Tibial nerve (tissue), 4 donors: ENCODE measurements at regions not wholly inside any gene's neighbourhood (a gene's known extent, or its start where the extent isn't known, plus 50 kb on each side); places are given as distances from the start of the nearest gene placed in this dataset.

Experiments
- DNase-seq, 2 donors: peaks; one replicate each; pipeline ENCODE4 v3.0.0-alpha.2; 2019; ENCODE audit warnings: low spot score in 2 of 2
- H3K27ac ChIP-seq, 4 donors: fragments of 200-600 bp; sonication (generic) in 3 of 4; one replicate each; pipeline ENCODE4 v1.5.1; 2017 to 2019; ENCODE audit warnings: mild to moderate bottlenecking in 1 of 4
- H3K27me3 ChIP-seq, 2 donors: fragments of 200-600 bp; sonication (generic) in 1 of 2; one replicate each; pipeline versions ENCODE4 v1.5.1 to v1.6.0; 2017 to 2019
- H3K36me3 ChIP-seq, 3 donors: fragments of 200-600 bp; sonication (generic); one replicate each; pipeline ENCODE4 v1.5.1; 2018 to 2019
- H3K4me1 ChIP-seq, 4 donors: fragments of 200-600 bp; sonication (generic) in 3 of 4; one replicate each; pipeline ENCODE4 v1.5.1; 2017 to 2019
- H3K4me3 ChIP-seq, 4 donors: fragments of 200-600 bp; sonication (generic) in 3 of 4; one replicate each; pipeline ENCODE4 v1.5.1; 2017 to 2019; ENCODE audit warnings: mild to moderate bottlenecking in 1 of 4, moderate library complexity in 1 of 4
- H3K9me3 ChIP-seq, 4 donors: fragments of 200-600 bp; sonication (generic) in 3 of 4; one replicate each; pipeline ENCODE4 v1.5.1; 2017 to 2019
- EP300 ChIP-seq, 2 donors: sonication (generic); formaldehyde crosslinking; IDR thresholded peaks; one replicate each; pipeline ENCODE4 v1.6.1; 2017; ENCODE audit warnings: antibody characterized with exemption in 2 of 2, mild to moderate bottlenecking in 1 of 2
- POLR2A ChIP-seq, 2 donors: fragments of 450-650 bp; IDR thresholded peaks; one replicate each; pipeline ENCODE4 v1.6.1; 2017; ENCODE audit warnings: antibody characterized with exemption in 2 of 2, mild to moderate bottlenecking in 2 of 2, moderate library complexity in 2 of 2
- WGBS, 2 donors: methylation state at CpG; one replicate each; pipeline ENCODE4 v1.1.5; 2018; 5-methylcytosine and 5-hydroxymethylcytosine counted together
- TF ChIP-seq, protein P1 (sequence below), 5 experiments: fragments of 200-600 bp in 3 of 5; fragments of 450-650 bp in 2 of 5; sonication (generic) in 3 of 5; IDR thresholded peaks; one replicate each; pipeline ENCODE4 v1.5.1; 2016 to 2019; ENCODE audit warnings: antibody characterized with exemption in 5 of 5, mild to moderate bottlenecking in 3 of 5, moderate library complexity in 2 of 5

DNA sequence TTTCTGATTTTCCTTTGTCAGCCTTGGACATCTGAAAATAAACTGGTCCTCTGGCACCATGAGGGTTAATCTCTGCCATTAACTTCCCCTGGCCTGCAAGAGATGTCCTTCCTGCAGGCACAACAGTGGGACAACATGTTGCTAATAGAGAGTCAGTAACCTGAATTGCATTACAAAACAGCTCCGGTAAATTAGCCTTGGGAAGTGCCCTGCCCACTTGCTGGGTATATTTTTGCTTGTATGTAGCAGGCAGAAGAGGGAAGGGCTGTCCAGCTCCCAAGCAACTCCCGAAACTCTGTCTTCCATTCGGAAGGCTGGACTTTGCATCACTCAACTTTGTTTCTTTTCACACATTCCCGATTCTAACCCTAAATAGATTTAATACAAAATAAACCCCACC is 104.4 kb upstream of the ATP8B1 start:
- DNase-seq = no peak
- Histone ChIP-seq H3K4me1 (no peaks in the 10 kb centered on the region), H3K36me3 (no peaks in the 10 kb centered on the region), H3K27ac (no peak overlapping the region), H3K27me3 (no peaks in the 10 kb centered on the region), H3K9me3 (no peaks in the 10 kb centered on the region), H3K4me3 (no peak overlapping the region)
- no peak for TF ChIP-seq EP300 (IDR thresholded peaks at IDR 0.05)
- no peak for TF ChIP-seq POLR2A (IDR thresholded peaks at IDR 0.05)
- TF ChIP-seq, protein P1, sequence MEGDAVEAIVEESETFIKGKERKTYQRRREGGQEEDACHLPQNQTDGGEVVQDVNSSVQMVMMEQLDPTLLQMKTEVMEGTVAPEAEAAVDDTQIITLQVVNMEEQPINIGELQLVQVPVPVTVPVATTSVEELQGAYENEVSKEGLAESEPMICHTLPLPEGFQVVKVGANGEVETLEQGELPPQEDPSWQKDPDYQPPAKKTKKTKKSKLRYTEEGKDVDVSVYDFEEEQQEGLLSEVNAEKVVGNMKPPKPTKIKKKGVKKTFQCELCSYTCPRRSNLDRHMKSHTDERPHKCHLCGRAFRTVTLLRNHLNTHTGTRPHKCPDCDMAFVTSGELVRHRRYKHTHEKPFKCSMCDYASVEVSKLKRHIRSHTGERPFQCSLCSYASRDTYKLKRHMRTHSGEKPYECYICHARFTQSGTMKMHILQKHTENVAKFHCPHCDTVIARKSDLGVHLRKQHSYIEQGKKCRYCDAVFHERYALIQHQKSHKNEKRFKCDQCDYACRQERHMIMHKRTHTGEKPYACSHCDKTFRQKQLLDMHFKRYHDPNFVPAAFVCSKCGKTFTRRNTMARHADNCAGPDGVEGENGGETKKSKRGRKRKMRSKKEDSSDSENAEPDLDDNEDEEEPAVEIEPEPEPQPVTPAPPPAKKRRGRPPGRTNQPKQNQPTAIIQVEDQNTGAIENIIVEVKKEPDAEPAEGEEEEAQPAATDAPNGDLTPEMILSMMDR (IDR thresholded peaks at IDR 0.05) = no peak
- 69 to 72% methylated on average over 4 of the region's 4 CpGs for WGBS, 2 donors

DNA sequence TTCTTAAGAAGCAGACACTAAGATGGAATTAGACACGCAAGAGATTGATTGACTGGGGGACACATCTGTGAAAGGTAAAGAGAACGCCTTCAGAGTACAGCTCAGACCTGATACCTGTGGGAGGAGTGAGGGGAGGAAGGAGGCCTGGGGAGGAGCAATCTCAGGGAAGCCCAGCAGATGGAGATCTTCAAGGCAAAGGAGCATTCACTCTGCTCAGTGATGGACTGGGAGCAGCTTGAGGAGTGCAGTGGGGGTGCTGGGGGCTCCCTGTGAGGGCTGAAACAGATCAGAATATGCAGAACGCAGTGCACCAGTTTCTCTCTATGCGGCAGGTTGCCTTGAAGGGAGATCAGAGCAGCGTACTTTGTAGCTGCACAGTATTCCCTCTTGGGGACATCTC is 103.7 kb upstream of the ATP8B1 start:
- 77 to 92% methylated on average over 5 of the region's 5 CpGs for WGBS, 2 donors

DNA sequence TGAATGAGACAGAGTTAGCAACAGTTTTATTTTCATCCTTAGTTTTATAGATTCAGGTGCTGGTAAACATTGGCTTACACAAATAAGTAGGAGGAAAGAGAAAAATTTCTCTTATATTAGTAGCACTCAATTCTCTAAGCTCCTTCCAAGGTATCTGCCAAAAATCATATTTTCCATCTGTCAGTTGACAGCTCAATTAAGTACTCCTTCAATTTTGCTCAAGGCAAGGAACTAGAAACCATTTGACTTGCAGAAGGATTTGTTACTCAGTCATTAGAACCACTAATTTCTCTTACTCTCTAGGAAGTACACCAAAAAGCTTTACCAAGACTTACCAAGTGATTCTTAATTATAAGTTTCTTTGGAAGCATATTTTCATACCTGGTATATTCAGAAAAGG is 101.4 kb upstream of the ATP8B1 start:
- no peak for TF ChIP-seq POLR2A (IDR thresholded peaks at IDR 0.05)
- TF ChIP-seq, protein P1 (IDR thresholded peaks at IDR 0.05) = no peak
- no peak for TF ChIP-seq EP300 (IDR thresholded peaks at IDR 0.05)
- no peak overlapping the region for H3K4me3 ChIP-seq
- H3K36me3 ChIP-seq = no peaks in the 10 kb centered on the region
- H3K9me3 ChIP-seq = no peaks in the 10 kb centered on the region
- no peak overlapping the region for H3K27ac ChIP-seq
- no peaks in the 10 kb centered on the region for H3K27me3 ChIP-seq
- H3K4me1 ChIP-seq = no peaks in the 10 kb centered on the region
- no peak for DNase-seq

More for the DNA sequence above, 103.7 kb upstream of the ATP8B1 start:
- Histone ChIP-seq H3K27me3 (no peaks in the 10 kb centered on the region), H3K4me3 (no peak overlapping the region), H3K36me3 (no peaks in the 10 kb centered on the region), H3K4me1 (no peaks in the 10 kb centered on the region), H3K9me3 (no peaks in the 10 kb centered on the region), H3K27ac (no peak overlapping the region)
- no peak for DNase-seq
- TF ChIP-seq, protein P1 (IDR thresholded peaks at IDR 0.05) = no peak
- TF ChIP-seq POLR2A (IDR thresholded peaks at IDR 0.05) (no peak), EP300 (IDR thresholded peaks at IDR 0.05) (no peak)

DNA sequence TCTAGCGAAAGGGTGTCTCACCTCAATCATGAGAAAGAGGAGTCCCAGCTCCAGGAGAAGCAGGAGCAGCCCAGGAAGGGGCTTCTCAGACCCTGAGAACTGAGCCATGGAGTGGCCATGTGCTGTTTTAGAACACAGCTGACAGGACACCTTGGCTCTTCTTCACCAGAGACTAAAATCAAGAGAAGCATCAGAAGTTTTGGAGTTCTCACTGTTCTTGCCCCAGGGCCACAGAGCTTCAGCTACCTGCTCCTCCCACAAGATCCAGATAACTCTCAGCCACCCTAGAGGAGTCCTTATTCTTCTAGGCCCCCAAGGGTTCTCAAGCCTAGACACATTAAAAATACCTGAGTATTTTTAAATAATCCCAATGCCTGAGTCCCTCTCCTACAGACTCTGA is 99.6 kb upstream of the ATP8B1 start:
- 93 to 96% methylated on average over 1 of the region's 1 CpG for WGBS, 2 donors

DNA sequence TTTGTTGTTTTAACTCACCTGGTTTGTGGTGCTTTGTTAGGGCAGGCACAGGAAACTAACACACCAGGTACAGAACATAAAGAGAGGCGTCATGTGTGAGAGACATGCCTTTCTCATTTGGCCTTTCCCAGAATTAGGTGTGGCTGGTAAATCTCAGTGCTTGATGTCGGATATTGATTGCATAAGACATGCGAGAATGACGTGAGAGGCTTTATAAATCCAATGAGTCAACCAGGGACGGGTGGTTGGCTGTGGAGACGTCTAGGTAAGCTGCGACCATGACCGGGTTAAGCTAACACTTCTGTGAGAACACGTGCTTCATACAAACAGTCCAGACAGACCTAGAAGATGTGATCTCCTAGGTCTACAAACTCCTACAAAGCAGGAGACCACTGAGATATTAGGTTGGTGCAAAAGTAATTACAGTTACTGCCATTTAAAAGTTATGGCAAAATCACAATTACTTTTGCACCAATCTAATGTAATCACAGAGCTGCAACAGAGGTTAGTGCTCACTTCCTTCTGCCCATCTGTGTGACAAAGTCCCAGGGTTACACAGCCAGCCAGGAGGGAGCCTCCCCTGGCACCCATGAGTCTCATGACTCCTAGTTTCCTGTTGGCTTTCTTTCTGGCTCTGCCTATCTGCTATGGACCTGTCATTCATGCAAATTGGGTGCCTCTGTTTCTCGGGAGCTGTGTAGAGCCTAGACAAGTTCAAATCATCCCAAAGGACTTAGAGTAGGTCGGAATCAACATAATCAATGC is 98.9 kb upstream of the ATP8B1 start:
- Histone ChIP-seq H3K9me3 (no peaks in the 10 kb centered on the region), H3K27me3 (no peaks in the 10 kb centered on the region), H3K27ac (no peak overlapping the region), H3K36me3 (no peaks in the 10 kb centered on the region), H3K4me3 (no peak overlapping the region), H3K4me1 (no peaks in the 10 kb centered on the region)
- DNase-seq = no peak
- TF ChIP-seq, protein P1 (IDR thresholded peaks at IDR 0.05) = no peak
- TF ChIP-seq POLR2A (IDR thresholded peaks at IDR 0.05) (no peak), EP300 (IDR thresholded peaks at IDR 0.05) (no peak)
- WGBS, 2 donors = 86 to 91% methylated on average over 11 of the region's 11 CpGs

More for the DNA sequence above, 99.6 kb upstream of the ATP8B1 start:
- Histone ChIP-seq H3K4me1 (no peaks in the 10 kb centered on the region), H3K4me3 (no peak overlapping the region), H3K9me3 (no peaks in the 10 kb centered on the region), H3K27ac (no peak overlapping the region), H3K36me3 (no peaks in the 10 kb centered on the region), H3K27me3 (no peaks in the 10 kb centered on the region)
- no peak for DNase-seq
- TF ChIP-seq POLR2A (IDR thresholded peaks at IDR 0.05) (no peak), EP300 (IDR thresholded peaks at IDR 0.05) (no peak)
- TF ChIP-seq, protein P1 (IDR thresholded peaks at IDR 0.05) = no peak
